GM21723 (cell line): ENCODE measurements at regions not wholly inside any gene's neighbourhood (a gene's known extent, or its start where the extent isn't known, plus 50 kb on each side); places are given as distances from the start of the nearest gene placed in this dataset.

Experiments
- ATAC-seq: cut with Tn5 transposase; IDR thresholded peaks from one replicate; pipeline ENCODE4 v1.9.1; 2021; ENCODE audit warnings: mild to moderate bottlenecking, moderate library complexity; ENCODE audit not compliant: unreplicated experiment

- no peak for ATAC-seq
Measured at GRCh38 chr11:106399076-106399511, 321.6 kb downstream of the AASDHPPT start.

- ATAC-seq, result no peak
Measured at GRCh38 chr11:106399624-106400023, 322.2 kb downstream of the AASDHPPT start.

GRCh38 chr11:106400949-106401570 is 323.6 kb downstream of the AASDHPPT start:
- no peak for ATAC-seq

- ATAC-seq, result no peak
Measured at GRCh38 chr11:106403751-106404150, 326.3 kb downstream of the AASDHPPT start.

GRCh38 chr11:106409222-106409621 is 331.8 kb downstream of the AASDHPPT start:
- ATAC-seq, result no peak

- no peak for ATAC-seq
Measured at GRCh38 chr11:106409671-106410070, 332.2 kb downstream of the AASDHPPT start.

- no peak for ATAC-seq
Measured at GRCh38 chr11:106410902-106411301, 333.4 kb downstream of the AASDHPPT start.

- ATAC-seq, result no peak
Measured at GRCh38 chr11:106413222-106413621, 335.8 kb downstream of the AASDHPPT start.

GRCh38 chr11:106415510-106415909 is 338.0 kb downstream of the AASDHPPT start:
- ATAC-seq, result no peak

- no peak for ATAC-seq
Measured at GRCh38 chr11:106418791-106419190, 341.3 kb downstream of the AASDHPPT start.

- ATAC-seq, result no peak
Measured at GRCh38 chr11:106420048-106420665, 342.7 kb downstream of the AASDHPPT start.

GRCh38 chr11:106420686-106421085 is 343.2 kb downstream of the AASDHPPT start:
- no peak for ATAC-seq

- no peak for ATAC-seq
Measured at GRCh38 chr11:106421676-106422292, 344.3 kb downstream of the AASDHPPT start.

- ATAC-seq, result no peak
Measured at GRCh38 chr11:106422583-106422982, 345.1 kb downstream of the AASDHPPT start.

- no peak for ATAC-seq
Measured at GRCh38 chr11:106424111-106424510, 346.6 kb downstream of the AASDHPPT start.

GRCh38 chr11:106425819-106426218 is 348.4 kb downstream of the AASDHPPT start:
- ATAC-seq, result no peak

- no peak for ATAC-seq
Measured at GRCh38 chr11:106426696-106427095, 349.2 kb downstream of the AASDHPPT start.

GRCh38 chr11:106427736-106428135 is 350.3 kb downstream of the AASDHPPT start:
- no peak for ATAC-seq

- no peak for ATAC-seq
Measured at GRCh38 chr11:106442032-106442431, 364.6 kb downstream of the AASDHPPT start.

- ATAC-seq, result no peak
Measured at GRCh38 chr11:106446302-106446701, 368.8 kb downstream of the AASDHPPT start.

GRCh38 chr11:106446955-106447354 is 369.5 kb downstream of the AASDHPPT start:
- ATAC-seq, result no peak

GRCh38 chr11:106447631-106448191 is 370.2 kb downstream of the AASDHPPT start:
- ATAC-seq, result no peak
